ENCODE measurements at regions not wholly inside any gene's neighbourhood (a gene's known extent, or its start where the extent isn't known, plus 50 kb on each side); places are given as distances from the start of the nearest gene placed in this dataset.

- TF ChIP-seq CTCF (IDR thresholded peaks at IDR 0.05) (no peak), POLR2AphosphoS5 (IDR thresholded peaks at IDR 0.05; ENCODE audit: insufficient read depth in 1 of 2, low read depth in 1 of 2) (no peak)
Observed at GRCh38 chr10:129116371-129116770, 350.7 kb upstream of the MGMT start.
